ENCODE measurements at regions not wholly inside any gene's neighbourhood (a gene's known extent, or its start where the extent isn't known, plus 50 kb on each side); places are given as distances from the start of the nearest gene placed in this dataset.

DNA sequence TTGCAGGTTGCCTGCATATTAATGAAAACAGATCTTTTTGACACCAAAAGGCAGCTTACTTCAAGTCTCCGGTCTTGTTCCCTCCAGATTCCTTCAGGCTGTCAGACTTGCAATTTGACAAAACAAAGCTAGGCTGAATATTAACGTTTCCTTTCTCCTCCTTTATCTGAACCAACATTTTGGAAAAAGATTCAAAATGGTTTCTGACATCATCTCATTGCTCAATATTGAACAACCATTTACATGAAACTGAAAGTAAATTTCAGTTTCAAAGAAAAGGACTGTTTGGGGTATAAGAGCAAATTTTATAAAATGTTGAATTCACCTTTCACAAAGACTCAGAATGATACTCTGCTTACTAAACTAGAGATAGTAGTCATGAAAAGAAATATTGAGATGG, 521.8 kb downstream of the KCNJ2 start:
- TF ChIP-seq, protein P1, sequence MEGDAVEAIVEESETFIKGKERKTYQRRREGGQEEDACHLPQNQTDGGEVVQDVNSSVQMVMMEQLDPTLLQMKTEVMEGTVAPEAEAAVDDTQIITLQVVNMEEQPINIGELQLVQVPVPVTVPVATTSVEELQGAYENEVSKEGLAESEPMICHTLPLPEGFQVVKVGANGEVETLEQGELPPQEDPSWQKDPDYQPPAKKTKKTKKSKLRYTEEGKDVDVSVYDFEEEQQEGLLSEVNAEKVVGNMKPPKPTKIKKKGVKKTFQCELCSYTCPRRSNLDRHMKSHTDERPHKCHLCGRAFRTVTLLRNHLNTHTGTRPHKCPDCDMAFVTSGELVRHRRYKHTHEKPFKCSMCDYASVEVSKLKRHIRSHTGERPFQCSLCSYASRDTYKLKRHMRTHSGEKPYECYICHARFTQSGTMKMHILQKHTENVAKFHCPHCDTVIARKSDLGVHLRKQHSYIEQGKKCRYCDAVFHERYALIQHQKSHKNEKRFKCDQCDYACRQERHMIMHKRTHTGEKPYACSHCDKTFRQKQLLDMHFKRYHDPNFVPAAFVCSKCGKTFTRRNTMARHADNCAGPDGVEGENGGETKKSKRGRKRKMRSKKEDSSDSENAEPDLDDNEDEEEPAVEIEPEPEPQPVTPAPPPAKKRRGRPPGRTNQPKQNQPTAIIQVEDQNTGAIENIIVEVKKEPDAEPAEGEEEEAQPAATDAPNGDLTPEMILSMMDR (conservative IDR thresholded peaks at IDR 0.05) = no peak
- TF ChIP-seq EZH2 (IDR thresholded peaks at IDR 0.05; ENCODE audit: low read depth) = no peak
- H3K36me3 ChIP-seq (ENCODE audit: low read depth) = no peaks in the 10 kb centered on the region
- H3K9me2 ChIP-seq (ENCODE audit: insufficient read depth) = no peaks in the 10 kb centered on the region
- no peak overlapping the region for H3K4me3 ChIP-seq
- H3K27ac ChIP-seq = no peak overlapping the region
- no peaks in the 10 kb centered on the region for H3K9me3 ChIP-seq (ENCODE audit: insufficient read depth, low read depth)
- no peaks in the 10 kb centered on the region for H3K79me2 ChIP-seq (ENCODE audit: low read depth)
- no peak overlapping the region for H3K4me2 ChIP-seq
- CTCF ChIA-PET = no interaction called here
- peaks cover 10% of the 10 kb centered on the region; the same call in 1 of the 2 replicates for H3F3A ChIP-seq (ENCODE audit: insufficient read depth, low read depth)
- no peak for DNase-seq
- H2AFZ ChIP-seq = 0 out of 2 replicates have a peak overlapping the region, but pooled peaks have one; percentile 18
- no peaks in the 10 kb centered on the region for H4K20me1 ChIP-seq (ENCODE audit: insufficient read depth)
- POLR2A ChIA-PET (ENCODE audit: unreplicated experiment) = no interaction called here
- H3K4me1 ChIP-seq (replicated peaks; ENCODE audit: insufficient read depth) = peaks cover 12% of the 10 kb centered on the region
- intact Hi-C loops (cut with micrococcal nuclease; ENCODE audit: unreplicated experiment) = no loop called here
- no peaks in the 10 kb centered on the region for H3K27me3 ChIP-seq (ENCODE audit: insufficient read depth, low read depth)
- no TSS peak for BruUV-seq (replicated peaks)

DNA sequence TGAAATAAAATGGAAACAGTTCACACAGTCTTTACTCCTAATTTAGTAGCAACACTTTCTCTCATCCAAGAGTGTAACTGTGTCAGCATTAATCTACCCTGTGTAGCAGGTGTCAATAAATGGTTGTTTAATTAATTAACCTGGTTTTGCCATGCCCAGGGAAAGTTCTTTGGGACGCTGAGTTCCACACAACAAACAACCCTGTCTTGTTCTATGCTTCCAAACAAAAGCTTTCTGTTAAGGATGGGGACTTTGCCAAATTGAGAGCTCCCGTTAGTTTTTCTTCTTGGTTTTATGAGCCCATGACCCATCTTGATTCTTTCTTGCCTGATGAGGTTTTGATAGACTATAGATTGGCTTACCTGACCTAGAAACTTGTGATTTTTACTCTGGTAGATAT, 530.1 kb downstream of the KCNJ2 start:
- no peak for DNase-seq
- H3F3A ChIP-seq (ENCODE audit: insufficient read depth, low read depth) = no peaks in the 10 kb centered on the region
- no peaks in the 10 kb centered on the region for H4K20me1 ChIP-seq (ENCODE audit: insufficient read depth)
- H3K27me3 ChIP-seq (ENCODE audit: insufficient read depth, low read depth) = no peaks in the 10 kb centered on the region
- TF ChIP-seq, protein P1 (conservative IDR thresholded peaks at IDR 0.05) = no peak
- TF ChIP-seq EZH2 (IDR thresholded peaks at IDR 0.05; ENCODE audit: low read depth) = no peak
- CTCF ChIA-PET = no interaction called here
- H3K9me3 ChIP-seq (ENCODE audit: insufficient read depth, low read depth) = no peaks in the 10 kb centered on the region
- no peak overlapping the region for H3K27ac ChIP-seq
- H3K9me2 ChIP-seq (ENCODE audit: insufficient read depth) = no peaks in the 10 kb centered on the region
- H3K36me3 ChIP-seq (ENCODE audit: low read depth) = no peaks in the 10 kb centered on the region
- H3K4me1 ChIP-seq (replicated peaks; ENCODE audit: insufficient read depth) = no peaks in the 10 kb centered on the region
- H3K79me2 ChIP-seq (ENCODE audit: low read depth) = no peaks in the 10 kb centered on the region
- no TSS peak for BruUV-seq (replicated peaks)
- POLR2A ChIA-PET (ENCODE audit: unreplicated experiment) = no interaction called here
- H3K4me3 ChIP-seq = no peak overlapping the region
- intact Hi-C loops (cut with micrococcal nuclease; ENCODE audit: unreplicated experiment) = no loop called here
- H2AFZ ChIP-seq = no peak overlapping the region
- no peak overlapping the region for H3K4me2 ChIP-seq

DNA sequence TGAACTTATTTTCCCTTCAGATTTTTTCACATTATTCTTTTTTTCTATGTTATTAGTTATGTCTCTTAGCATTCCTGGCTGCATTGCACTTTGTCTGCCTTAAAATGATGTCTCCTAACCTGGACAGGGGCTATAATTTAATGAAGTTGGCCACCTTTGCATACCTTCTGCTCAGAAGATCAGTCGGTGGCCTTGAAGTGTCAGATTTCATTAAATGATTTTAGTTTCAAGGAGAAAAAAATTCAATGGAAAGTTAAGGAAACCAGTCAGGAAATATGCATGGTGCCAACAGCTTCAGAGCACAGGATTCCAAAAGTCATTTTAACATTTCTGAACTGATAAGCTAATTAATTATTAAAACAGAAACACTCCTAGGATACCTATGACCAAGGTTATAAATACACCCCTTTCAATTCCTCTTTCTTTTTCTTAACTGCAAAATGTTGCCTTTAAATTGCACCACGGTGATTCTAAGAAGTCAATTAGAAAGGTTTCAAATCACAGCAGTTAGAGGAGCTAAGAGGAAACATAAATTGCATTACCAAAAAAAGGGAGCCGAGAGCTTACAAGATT, 533.4 kb downstream of the KCNJ2 start:
- no peaks in the 10 kb centered on the region for H3K27me3 ChIP-seq (ENCODE audit: insufficient read depth, low read depth)
- CTCF ChIA-PET = no interaction called here
- no peaks in the 10 kb centered on the region for H3K36me3 ChIP-seq (ENCODE audit: low read depth)
- H3F3A ChIP-seq (ENCODE audit: insufficient read depth, low read depth) = no peaks in the 10 kb centered on the region
- H3K4me2 ChIP-seq = no peak overlapping the region
- no peak for TF ChIP-seq EZH2 (IDR thresholded peaks at IDR 0.05; ENCODE audit: low read depth)
- TF ChIP-seq, protein P1 (conservative IDR thresholded peaks at IDR 0.05) = no peak
- no peaks in the 10 kb centered on the region; the same call in 1 of the 2 replicates for H3K9me3 ChIP-seq (ENCODE audit: insufficient read depth, low read depth)
- no peak overlapping the region for H3K4me3 ChIP-seq
- H3K27ac ChIP-seq = no peak overlapping the region
- no peak for DNase-seq
- POLR2A ChIA-PET (ENCODE audit: unreplicated experiment) = no interaction called here
- intact Hi-C loops (cut with micrococcal nuclease; ENCODE audit: unreplicated experiment) = no loop called here
- no peaks in the 10 kb centered on the region for H3K4me1 ChIP-seq (replicated peaks; ENCODE audit: insufficient read depth)
- BruUV-seq (replicated peaks) = no TSS peak
- H3K79me2 ChIP-seq (ENCODE audit: low read depth) = no peaks in the 10 kb centered on the region
- H4K20me1 ChIP-seq (ENCODE audit: insufficient read depth) = no peaks in the 10 kb centered on the region
- H2AFZ ChIP-seq = no peak overlapping the region
- no peaks in the 10 kb centered on the region for H3K9me2 ChIP-seq (ENCODE audit: insufficient read depth)

All from PC-9 (cell line).